MM.1S (cell line): ENCODE measurements at regions not wholly inside any gene's neighbourhood (a gene's known extent, or its start where the extent isn't known, plus 50 kb on each side); places are given as distances from the start of the nearest gene placed in this dataset.

Experiments
- EZH2phosphoT487 ChIP-seq: fragments of 300-600 bp; sonication (generic); IDR thresholded peaks from 2 replicates; pipeline ENCODE4 v1.6.1; 2018; ENCODE audit warnings: antibody characterized with exemption, low read length
- TF ChIP-seq, protein P1 (sequence below): fragments of 300-600 bp; sonication (generic); IDR thresholded peaks from 2 replicates; pipeline ENCODE4 v1.5.1; 2016; ENCODE audit warnings: antibody characterized with exemption, low read length, mixed read lengths

GRCh38 chr16:66107661-66108060, 258.8 kb upstream of the CDH5 start:
- no peak for TF ChIP-seq EZH2phosphoT487
- TF ChIP-seq, protein P1, sequence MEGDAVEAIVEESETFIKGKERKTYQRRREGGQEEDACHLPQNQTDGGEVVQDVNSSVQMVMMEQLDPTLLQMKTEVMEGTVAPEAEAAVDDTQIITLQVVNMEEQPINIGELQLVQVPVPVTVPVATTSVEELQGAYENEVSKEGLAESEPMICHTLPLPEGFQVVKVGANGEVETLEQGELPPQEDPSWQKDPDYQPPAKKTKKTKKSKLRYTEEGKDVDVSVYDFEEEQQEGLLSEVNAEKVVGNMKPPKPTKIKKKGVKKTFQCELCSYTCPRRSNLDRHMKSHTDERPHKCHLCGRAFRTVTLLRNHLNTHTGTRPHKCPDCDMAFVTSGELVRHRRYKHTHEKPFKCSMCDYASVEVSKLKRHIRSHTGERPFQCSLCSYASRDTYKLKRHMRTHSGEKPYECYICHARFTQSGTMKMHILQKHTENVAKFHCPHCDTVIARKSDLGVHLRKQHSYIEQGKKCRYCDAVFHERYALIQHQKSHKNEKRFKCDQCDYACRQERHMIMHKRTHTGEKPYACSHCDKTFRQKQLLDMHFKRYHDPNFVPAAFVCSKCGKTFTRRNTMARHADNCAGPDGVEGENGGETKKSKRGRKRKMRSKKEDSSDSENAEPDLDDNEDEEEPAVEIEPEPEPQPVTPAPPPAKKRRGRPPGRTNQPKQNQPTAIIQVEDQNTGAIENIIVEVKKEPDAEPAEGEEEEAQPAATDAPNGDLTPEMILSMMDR = no peak
